Midbrain (tissue), 1 donor: ENCODE measurements at regions not wholly inside any gene's neighbourhood (a gene's known extent, or its start where the extent isn't known, plus 50 kb on each side); places are given as distances from the start of the nearest gene placed in this dataset.
A peak's percentile ranks its signal among the peaks of the same experiment; 100 is the strongest.
"Not testable (repeated sequence)": the region's sequence is repeated elsewhere in the genome, so short reads cannot be mapped to it uniquely, and the experiment has no call there.

Source experiments
- DNase-seq: peaks from one replicate; lab custom pipeline; 2025; lab: John Stamatoyannopoulos, UW

DNA sequence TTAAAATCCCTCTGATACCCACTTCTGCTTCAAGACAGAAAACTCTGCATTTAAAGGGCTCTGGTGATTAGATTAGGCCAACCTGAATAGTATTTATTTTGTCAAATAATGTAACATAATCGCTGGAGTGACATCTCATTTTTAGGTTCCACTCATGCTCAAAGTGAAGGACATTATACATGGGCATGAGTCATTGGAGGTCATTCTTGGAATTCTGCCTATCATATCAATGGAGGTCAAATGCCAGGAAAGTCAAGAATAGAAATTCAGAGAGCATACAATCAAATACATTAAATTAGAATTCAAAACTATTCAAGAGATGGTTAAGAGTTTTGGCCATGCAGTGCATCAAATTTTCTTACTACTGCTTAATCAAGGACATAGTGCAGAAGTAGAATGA, 50.8 kb upstream of the PRSS1 start:
- DNase-seq: no peak

DNA sequence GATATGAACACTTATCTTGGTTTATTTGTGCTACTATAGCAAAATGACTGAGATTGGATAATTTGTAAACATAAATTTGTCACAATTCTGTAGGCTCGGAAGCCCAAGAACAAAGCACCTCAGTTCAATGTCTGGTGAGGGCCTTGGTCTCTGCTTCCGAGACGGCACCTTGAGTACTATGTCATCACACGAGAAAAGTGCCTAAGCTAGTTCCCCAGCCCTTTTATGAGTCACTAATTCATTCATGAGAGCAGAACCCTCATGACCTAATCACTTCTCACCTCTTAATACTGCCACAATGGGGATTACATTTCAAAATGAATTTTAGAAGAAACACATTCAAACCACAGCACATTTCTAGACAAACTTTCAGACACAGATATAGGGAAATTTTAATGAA, 52.0 kb upstream of the PRSS1 start:
- DNase-seq: no peak

DNA sequence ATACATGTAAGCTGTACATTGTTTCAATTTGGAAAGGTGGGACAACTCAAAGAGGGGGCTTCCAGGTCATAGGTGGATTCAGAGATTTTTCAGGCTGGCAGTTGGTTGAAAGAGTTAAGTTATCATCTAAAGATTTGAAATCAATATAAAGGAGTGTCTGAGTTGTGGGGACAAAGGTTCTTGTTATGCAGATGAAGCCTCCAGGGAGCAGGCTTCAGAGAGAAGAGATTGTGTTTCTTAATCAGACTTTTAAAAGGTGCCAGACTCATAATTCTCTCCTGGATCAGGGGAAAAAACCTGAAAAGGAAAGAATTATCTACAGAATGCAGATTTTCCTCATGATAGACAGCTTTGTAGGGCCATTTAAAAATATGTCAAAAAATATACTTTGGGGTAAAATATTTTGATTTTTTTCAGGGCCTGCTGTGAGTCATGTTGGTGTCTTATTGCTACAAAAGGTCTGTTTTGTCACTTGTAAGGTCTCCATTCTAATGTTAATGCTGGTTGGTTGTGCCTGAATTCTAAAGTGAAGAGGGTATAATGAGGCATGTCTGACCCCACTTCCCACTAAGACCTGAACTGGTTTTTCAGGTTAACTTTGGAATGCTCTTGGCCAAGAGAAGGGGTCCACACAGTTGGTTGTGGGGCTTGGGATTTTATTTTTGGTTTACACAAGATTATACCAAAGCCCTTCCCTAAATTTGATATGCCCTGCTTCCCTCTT, 52.7 kb upstream of the PRSS1 start:
- DNase-seq: no peak

DNA sequence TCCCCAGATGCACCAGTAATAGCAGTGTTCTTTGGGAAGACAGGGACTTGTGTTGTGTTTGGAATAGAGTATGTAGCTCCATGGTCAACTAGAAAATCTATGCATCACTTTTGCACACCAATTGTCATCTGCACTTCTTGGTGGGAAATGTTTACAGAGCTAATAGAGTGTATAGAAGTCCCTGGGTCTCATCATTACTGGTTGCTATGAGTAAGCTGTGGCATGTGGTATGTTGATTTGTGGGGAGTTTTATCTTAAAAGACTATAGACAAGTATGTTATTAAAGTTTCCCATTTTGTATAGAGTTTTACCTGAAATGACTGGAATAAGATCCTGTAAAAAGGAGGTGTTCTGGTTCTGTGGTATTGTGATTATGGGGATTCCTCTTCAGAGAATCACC, 55.4 kb upstream of the PRSS1 start:
- no peak for DNase-seq

DNA sequence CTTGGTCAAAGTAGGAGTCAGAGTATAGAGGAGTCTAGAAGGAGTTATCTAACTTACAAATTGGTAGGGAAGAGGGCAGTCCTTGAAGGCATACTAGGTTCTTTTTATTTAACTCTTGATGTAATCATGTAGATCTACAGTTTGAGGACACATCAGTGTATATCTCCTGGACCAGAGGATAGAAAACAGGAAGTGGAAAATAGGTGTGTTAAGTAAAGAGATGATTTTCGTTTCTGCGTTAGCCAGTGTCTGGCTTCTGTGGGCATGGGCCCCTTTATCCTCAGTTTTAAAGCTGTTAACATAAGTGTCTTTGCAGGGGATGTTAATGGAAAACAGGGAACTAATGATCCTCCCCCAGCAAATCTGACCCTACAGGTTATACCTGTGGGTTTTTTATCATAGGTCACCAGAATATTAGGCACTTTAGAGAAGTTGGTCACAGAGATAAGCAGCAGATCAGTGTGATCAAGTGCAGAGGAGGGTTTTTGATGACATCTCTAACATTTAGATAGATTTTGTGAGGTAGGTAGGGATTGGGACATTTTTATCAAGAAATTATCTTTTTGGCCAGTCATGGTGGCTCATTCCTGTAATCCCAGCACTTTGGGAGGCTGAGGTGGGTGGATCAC, 58.6 kb upstream of the PRSS1 start:
- DNase-seq: no peak

DNA sequence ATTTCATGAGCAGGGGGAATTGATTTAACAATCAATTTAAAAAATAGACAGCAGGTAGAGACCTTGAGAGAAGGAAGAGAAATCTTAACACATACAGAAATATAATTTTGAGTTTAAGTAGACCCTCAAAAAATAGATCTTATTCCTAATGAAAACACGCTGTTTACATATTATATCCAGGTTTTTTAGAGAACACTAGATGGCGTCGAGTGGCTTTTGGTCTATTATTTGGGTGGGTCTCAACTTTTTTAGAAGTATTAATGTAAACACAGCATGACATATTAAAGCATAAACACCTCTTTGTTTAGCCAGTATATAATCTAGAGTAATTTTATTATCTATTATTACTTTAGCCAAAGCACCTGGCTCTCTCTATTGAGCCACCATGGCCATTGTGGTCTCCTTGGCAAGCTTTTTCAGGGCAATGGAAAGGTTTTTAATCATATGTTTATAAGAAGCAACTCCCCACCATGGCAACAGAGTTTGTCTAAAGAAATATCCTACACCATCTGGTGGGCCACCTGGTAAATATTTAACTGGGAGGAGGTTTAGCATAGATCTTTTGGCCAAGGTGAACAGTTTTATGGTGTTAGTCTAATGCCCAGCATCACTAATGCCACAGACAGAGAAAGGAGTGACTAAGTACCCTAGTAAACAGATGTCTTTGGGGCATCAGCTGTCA, 59.7 kb upstream of the PRSS1 start:
- no peak for DNase-seq

DNA sequence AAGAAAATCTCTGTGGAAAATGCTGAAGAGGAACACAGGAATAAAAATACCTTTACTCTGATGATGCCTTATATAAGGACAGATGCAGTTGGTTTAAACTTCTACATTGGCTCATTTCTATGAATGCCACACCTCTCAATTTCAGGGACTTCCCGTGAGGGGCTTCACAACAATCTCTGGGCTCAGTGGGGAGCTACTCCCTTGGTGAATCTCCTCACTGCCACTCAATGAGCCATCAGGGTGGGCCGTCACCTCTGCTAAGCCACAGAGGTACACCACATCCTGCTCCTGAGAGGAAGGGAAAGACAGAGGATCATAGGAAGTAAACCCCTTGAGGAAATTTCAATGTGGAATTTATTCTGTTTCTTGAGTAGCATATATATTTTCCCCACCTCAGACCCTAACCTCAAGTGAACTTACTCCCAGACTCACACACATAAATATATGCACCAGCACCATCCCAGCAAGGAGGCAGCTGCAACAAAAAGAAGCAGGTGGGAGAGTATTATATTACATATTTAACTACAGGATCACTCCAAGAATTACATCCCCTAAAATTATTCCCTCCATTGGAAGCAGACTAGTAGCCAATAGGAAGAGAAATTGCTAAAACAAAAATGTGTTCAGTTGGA, 63.3 kb upstream of the PRSS1 start:
- no peak for DNase-seq

DNA sequence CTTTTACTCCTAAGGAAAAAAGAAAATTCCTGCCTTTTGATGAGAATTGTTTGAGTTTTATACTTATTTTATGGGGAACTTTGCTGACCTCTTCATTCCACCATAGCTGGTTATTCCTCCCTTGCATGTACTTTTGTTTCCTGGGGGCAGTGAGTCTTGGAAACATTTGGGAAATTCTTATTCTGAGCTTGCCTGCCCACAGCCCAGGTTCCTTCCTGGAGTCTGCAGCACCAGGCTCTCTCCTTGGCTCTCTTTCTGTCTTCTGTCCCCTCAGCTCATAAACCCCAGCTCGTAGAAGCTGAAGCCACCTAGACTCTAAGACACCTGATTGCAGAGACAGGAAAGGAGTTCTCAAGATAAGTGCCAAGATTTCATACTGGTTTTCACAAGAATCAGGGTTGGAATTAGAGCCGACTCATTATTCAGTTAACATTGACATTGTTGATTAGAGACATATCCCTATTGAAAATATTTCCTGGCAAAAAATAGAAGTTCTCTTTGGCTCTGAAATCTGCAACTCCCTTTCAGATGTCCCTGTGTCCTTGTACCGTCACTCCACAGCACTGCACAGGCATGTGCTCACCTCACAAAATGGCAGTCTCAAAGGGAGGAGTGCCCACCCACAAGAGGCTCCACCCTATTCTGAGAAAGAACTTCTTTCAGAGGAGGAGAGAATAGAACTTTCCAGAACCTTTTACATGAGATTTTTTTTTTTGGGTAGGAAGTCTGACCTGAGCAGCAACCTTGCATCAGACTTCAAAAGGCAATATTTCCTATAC, 67.8 kb upstream of the PRSS1 start:
- DNase-seq: no peak

DNA sequence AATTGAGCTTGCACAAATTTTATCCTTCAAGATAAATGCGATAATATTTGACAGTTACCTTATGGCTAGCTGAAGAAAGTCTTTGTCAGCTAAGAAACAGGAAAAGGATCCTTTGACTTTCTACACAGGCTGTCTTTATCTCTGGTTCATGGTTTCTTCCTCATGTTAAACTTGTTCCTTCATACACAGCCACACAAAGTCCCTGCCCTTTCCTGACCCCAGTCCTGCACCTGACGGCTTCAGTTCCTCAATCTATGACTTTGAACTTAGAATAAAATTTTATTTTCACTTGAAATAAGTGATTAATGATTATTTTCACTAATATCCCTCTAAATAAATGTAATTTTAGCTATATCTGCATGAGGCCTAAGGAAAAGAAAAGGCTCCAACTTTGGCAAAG, 77.8 kb upstream of the PRSS1 start:
- no peak for DNase-seq

DNA sequence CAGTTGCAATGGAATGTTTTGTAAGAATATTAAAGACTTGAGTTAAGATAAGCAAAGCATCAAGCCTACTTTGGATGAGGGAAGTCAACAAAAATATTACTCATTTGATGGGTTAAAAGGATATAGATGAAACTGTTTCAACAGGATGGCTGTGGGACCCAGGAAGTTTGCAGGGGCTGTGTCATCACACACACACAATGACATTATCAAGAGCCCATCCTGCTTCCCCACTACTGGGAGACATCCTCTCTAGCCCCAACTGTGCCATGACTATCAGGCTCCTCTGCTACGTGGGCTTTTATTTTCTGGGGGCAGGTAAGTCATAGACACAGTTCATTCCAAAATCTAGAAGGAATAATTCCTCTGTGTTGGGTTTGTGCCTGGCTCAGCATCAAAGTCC, 78.8 kb upstream of the PRSS1 start:
- DNase-seq: no peak

DNA sequence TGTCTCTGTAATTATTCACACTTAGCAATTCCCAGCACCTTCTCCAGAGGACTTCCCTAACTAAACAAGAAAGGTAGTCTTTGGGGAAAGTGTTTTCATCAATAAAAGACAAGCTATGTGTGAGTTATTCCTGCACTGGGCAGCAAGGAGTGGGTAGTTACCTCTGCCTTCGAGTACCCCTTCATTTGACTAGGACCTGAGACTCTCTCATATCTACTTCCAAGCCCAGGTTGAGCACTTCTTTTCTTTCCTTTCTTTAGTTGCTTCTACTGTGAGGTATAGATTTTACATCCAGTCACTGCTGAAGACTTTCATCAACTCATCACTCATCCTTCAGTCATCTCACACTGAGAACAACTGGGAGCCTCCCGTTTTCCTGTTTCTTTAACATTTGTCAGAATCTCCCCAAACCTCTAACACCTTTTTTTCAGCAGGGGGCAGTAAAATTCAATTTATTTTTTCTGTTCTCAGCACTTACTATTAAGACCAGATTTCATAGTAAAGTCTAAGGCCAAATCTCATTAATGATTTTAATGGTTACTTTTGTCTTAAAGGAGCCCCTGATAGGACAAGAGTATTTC, 80.1 kb upstream of the PRSS1 start:
- DNase-seq: peak; percentile 5

DNA sequence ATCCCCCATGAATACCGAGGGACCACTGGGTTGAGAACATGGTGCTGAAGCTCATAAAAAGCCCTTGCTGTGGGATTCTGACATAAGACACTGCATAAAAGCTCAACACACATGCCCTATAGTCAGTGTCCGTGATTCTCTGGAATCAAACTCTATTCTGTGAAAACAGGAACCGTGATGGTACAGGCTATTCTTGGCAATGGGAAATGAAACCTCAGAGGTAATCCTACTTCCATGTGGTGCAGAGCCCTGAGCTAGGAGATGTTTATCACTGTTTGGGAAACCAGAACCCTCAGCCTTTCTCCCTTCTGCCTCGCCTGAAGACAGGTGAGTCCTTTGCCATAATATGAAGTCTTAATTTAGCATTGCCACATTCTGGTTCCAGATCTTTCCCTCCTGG, 80.8 kb upstream of the PRSS1 start:
- peak; percentile 13 for DNase-seq

DNA sequence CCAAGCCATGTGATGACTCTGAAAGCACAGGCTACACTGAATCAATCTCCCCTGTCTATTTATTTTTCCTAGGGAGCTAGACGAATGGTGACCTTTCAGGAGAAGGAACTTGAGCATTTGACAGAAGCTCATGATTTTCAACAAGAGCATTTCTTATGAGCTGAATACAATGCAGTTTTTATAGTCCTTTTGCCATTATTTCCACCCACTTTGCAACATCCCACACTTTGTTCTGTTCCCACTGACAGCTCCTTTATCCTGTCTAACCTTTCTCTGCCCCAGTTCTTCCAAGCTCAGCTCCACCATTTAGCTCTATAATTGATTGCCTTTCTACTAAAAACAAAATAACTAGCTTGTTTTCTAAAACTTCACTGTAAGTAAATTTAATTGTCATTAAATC, 91.9 kb upstream of the PRSS1 start:
- DNase-seq: no peak

DNA sequence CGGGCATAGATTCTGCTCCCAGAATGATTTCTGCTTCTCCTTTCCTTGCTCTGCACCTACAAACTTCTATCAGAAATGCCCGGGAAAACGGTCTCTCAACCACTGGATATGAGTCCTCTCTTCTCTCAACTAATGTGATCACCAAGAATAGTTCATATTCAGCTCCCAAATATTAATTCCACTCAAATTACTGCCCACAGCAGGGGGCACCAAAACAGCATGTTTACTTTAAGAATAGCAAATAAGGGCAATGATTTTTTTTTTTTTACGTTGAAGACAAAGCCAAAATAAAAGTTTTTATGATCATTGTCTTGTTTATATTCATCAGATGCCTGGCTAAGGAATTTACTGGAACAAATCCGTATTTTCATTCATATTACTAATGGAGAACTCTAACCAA, 94.9 kb upstream of the PRSS1 start:
- no peak for DNase-seq

DNA sequence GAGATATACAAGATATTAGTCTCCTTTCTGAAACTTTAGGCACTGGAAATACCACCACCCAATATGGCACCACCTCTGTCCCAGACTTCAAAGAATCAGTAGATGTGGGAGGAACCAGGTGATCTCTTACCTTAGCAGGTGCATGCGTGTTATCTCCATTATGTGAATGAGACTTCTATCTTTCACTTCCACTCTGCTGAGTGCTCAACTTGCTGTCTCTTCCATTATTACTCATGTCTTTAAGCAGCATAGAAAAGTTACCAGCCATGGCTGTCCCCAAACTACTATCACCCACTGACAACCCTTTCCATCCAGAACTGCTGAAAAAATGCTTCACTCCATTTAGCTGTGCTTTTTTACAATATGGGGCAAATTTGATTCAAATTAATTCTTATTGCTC, 101.5 kb upstream of the PRSS1 start:
- DNase-seq: no peak

DNA sequence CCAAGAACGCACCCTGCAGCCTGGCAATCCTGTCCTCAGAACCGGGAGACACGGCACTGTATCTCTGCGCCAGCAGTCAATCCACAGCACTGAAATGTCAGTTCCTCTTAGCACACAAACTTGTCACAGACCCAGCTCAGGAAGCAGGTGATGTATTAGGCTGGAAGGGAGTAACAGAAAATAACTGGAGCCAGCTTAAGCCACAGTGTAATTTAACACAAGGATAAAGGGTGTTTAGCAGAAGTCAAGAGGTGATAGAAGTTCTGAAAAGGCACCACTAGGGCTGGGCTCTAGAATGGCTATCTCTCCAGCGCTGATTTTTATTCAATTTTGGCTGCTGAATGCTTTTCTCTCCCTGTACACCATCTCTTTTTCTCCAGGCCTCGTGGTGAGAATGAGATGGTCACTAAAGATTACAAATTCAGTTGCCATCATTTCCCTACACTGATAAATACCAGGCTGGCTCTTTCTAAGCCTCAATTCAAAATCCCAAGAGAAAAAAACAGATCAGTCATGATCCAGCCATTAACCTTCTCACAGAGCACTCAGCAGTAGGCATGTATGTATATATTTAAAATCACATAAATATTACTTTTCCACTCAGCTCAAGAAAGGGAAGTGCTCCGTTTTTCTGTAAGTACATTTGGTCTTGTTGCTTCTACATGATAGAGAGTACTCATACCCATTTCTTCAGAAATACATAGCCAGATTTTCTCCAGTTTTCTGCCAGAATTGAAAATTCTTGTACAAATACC, 102.7 kb upstream of the PRSS1 start:
- DNase-seq: no peak

DNA sequence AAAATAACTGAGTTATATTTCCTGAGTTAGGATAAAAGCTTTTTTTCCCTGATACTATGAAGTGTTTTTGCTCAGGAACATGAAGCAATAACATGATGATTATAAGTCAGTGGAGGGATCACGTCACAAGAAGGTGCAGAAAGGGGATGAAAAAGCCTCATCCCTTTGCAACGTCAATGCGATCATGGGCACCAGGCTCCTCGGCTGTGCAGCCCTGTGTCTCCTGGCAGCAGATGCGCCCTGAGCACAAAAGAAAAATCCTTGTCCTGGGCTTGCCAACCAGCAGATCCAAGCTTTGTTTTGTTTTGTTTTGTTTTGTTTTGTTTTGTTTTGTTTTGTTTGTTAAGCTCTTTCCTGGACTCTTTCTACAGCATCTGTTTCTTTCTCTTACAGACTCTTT, 103.5 kb upstream of the PRSS1 start:
- no peak for DNase-seq

DNA sequence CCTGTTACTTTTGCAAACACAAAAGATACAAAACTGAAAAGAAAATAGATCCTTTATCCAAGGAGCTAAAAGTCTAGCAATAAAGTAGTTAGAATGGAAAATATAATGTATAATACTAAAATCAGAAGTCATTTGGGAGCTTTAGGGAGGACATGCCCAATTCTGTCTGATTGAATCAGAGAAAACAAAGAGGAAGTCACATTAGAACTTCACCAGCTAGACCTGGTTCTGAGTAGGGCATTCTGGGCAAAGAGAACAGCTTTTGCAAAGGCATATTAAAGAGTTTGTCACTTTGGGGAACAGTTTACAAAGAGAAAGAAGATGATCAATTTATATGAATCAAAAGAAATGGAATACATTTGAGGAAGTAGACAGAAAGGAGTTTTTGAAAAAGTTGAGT, 107.0 kb upstream of the PRSS1 start:
- no peak for DNase-seq

DNA sequence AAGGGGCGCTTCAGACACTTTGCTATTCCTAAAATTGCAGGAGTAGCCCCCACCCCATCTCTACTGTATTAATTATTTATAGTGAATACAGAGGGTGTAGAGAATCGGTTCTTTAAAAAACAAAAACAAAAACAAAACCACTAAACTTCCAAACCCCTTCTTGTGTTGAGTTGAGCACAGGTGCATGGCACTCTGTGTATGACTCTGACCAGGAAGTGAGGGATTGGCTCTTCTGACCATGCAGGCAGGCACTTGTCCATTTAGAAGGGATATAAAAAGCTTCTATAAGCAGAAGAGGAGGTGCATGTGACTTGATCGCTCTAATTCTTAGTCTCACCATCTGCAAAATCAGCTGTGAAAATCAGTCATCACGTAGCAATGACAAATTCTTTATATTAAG, 108.0 kb upstream of the PRSS1 start:
- DNase-seq: not testable (repeated sequence)

DNA sequence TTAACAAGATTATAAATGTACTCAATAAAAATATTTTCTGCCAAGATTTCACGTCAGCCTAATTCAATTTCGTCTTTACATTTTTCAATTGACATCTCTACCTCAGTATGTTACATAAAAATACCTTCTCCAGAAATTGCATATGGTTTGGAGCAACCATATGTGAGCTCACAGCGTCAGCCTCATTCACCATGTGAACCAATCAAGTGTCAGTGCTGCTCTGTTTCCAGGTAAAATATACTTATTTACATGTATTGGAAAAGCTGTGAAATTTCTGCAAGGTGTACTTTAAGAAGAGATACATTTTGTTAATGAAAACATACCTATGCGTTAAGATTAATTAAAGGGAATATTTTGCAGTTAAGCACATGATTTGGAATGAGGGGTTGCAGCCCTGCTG, 110.7 kb upstream of the PRSS1 start:
- no peak for DNase-seq

DNA sequence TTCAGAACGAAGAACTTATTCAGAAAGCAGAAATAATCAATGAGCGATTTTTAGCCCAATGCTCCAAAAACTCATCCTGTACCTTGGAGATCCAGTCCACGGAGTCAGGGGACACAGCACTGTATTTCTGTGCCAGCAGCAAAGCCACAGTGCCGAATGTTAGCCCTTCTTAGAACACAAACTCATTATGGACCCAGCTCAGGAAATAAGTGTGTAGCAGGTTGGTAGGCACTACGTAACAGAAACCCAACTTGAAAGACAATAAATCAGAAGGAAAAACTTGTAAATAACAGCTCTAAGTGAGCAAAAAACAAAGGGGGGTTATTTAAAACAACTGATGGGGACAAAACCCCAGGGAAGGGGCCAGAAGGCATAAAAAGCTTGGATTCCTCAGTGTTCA, 112.0 kb upstream of the PRSS1 start:
- DNase-seq: no peak
